Prostate gland (tissue), 2 donors: ENCODE measurements at regions not wholly inside any gene's neighbourhood (a gene's known extent, or its start where the extent isn't known, plus 50 kb on each side); places are given as distances from the start of the nearest gene placed in this dataset.

Source experiments
- POLR2A ChIP-seq: fragments of 450-650 bp; IDR thresholded peaks from one replicate; pipeline ENCODE4 v1.6.1; 2016; ENCODE audit warnings: antibody characterized with exemption, mild to moderate bottlenecking
- POLR2AphosphoS5 ChIP-seq: sonication (generic); formaldehyde crosslinking; IDR thresholded peaks from one replicate; pipeline ENCODE4 v1.6.1; 2017; ENCODE audit warnings: antibody characterized with exemption
- TF ChIP-seq, protein P1 (sequence below), 4 experiments: fragments of 200-600 bp in 2 of 4; fragments of 450-650 bp in 2 of 4; sonication (generic) in 2 of 4; IDR thresholded peaks; 1 replicate in 3 of 4; 2 replicates in 1 of 4; pipeline ENCODE4 v1.5.1; 2016 to 2019; ENCODE audit warnings: antibody characterized with exemption in 4 of 4, mild to moderate bottlenecking in 2 of 4, moderate library complexity in 2 of 4

DNA sequence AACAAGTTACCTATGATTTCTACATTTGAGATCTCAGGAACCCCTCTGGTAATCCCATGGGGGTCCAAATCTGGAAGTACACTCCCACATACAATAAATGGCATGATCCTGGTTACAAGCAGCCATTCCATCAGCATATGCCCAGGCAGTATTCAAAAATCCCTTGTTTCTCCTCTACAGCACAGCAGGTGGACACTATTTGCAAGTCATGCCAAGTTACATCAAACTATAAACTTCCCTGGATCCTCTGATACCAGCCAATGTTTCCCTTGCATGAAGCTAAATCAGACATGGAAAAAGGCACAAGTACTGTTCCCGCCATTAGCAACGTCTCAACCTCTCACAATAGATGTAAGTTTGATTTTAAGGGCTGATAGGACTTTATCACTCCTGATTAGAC is 134.5 kb upstream of the PRSS16 start:
- TF ChIP-seq, protein P1, sequence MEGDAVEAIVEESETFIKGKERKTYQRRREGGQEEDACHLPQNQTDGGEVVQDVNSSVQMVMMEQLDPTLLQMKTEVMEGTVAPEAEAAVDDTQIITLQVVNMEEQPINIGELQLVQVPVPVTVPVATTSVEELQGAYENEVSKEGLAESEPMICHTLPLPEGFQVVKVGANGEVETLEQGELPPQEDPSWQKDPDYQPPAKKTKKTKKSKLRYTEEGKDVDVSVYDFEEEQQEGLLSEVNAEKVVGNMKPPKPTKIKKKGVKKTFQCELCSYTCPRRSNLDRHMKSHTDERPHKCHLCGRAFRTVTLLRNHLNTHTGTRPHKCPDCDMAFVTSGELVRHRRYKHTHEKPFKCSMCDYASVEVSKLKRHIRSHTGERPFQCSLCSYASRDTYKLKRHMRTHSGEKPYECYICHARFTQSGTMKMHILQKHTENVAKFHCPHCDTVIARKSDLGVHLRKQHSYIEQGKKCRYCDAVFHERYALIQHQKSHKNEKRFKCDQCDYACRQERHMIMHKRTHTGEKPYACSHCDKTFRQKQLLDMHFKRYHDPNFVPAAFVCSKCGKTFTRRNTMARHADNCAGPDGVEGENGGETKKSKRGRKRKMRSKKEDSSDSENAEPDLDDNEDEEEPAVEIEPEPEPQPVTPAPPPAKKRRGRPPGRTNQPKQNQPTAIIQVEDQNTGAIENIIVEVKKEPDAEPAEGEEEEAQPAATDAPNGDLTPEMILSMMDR (IDR thresholded peaks at IDR 0.05), result no peak
- TF ChIP-seq POLR2A, result no peak
- no peak for TF ChIP-seq POLR2AphosphoS5
